Parathyroid adenoma (tissue), 2 donors: ENCODE measurements at regions not wholly inside any gene's neighbourhood (a gene's known extent, or its start where the extent isn't known, plus 50 kb on each side); places are given as distances from the start of the nearest gene placed in this dataset.

Experiments
- H2AFZ ChIP-seq: fragments of 300-600 bp; sonication (generic); one replicate; pipeline ENCODE4 v1.7.0; 2017; ENCODE audit warnings: antibody characterized with exemption, mild to moderate bottlenecking
- H3K27ac ChIP-seq: fragments of 300-600 bp; sonication (generic); one replicate; pipeline ENCODE4 v1.7.0; 2017
- H3K27me3 ChIP-seq: fragments of 300-600 bp; sonication (generic); one replicate; pipeline ENCODE4 v1.7.0; 2017; ENCODE audit warnings: low read length; ENCODE audit not compliant: control insufficient read depth, insufficient read depth
- H3K36me3 ChIP-seq: fragments of 300-600 bp; sonication (generic); one replicate; pipeline ENCODE4 v1.7.0; 2017; ENCODE audit warnings: low read length; ENCODE audit not compliant: control insufficient read depth, insufficient read depth
- H3K4me1 ChIP-seq: fragments of 300-600 bp; sonication (generic); one replicate; pipeline ENCODE4 v1.7.0; 2017; ENCODE audit warnings: control low read depth
- H3K4me2 ChIP-seq: fragments of 300-600 bp; sonication (generic); one replicate; pipeline ENCODE4 v1.7.0; 2017; ENCODE audit warnings: low read length
- H3K4me3 ChIP-seq: fragments of 300-600 bp; sonication (generic); one replicate; pipeline ENCODE4 v1.7.0; 2017; ENCODE audit warnings: low read depth, low read length
- H3K79me2 ChIP-seq: fragments of 300-600 bp; sonication (generic); one replicate; pipeline ENCODE4 v1.7.0; 2017; ENCODE audit warnings: control low read depth
- H3K9ac ChIP-seq: fragments of 300-600 bp; sonication (generic); one replicate; pipeline ENCODE4 v1.7.0; 2017; ENCODE audit warnings: mild to moderate bottlenecking
- H3K9me3 ChIP-seq: fragments of 300-600 bp; sonication (generic); one replicate; pipeline ENCODE4 v1.7.0; 2017; ENCODE audit warnings: low read length; ENCODE audit not compliant: control insufficient read depth
- TF ChIP-seq, protein P1 (sequence below): fragments of 300-600 bp; sonication (generic); IDR thresholded peaks from one replicate; pipeline ENCODE4 v1.7.0; 2017; ENCODE audit warnings: antibody characterized with exemption, mild to moderate bottlenecking
- donor health status: primary hyperparathyroidism.

DNA sequence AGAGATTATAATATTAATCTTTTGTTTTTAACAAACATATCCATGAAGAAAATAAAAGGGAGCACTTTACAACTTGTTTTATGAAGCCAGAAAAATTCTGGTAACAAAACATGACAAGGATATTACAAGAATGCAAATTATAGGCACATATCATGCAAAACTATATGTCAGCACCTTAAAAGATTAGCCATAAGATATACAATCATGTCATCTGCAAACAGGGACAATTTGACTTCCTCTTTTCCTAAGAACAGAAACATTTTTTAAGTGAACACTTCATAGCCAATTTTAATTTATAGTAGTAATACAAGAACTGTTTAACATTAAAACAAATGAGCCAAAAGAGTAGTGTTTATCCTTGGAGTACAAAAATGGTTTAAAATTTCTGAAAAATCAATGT is 916.5 kb upstream of the CNTN5 start:
- Histone ChIP-seq H2AFZ (no peak overlapping the region), H3K27me3 (no peaks in the 10 kb centered on the region), H3K4me1 (no peaks in the 10 kb centered on the region)

DNA sequence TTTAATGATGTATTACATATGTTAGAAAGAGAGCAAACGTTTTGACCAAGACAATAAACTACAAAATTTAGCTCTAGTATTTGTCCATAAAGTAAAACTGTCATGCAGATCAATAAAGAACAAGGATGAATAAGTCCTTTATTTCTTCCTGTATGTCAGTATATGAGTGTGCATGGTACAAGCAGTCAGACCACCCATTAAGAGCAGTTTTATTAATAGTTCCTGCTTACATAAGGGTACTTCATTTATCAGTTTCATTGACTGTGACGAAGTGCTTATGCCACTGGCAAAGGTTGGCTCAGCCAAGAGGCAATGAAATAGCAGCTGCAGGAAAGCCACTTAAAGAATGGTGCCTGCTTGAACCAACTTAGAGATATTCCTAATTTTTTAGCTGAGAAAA is 913.0 kb upstream of the CNTN5 start:
- TF ChIP-seq, protein P1, sequence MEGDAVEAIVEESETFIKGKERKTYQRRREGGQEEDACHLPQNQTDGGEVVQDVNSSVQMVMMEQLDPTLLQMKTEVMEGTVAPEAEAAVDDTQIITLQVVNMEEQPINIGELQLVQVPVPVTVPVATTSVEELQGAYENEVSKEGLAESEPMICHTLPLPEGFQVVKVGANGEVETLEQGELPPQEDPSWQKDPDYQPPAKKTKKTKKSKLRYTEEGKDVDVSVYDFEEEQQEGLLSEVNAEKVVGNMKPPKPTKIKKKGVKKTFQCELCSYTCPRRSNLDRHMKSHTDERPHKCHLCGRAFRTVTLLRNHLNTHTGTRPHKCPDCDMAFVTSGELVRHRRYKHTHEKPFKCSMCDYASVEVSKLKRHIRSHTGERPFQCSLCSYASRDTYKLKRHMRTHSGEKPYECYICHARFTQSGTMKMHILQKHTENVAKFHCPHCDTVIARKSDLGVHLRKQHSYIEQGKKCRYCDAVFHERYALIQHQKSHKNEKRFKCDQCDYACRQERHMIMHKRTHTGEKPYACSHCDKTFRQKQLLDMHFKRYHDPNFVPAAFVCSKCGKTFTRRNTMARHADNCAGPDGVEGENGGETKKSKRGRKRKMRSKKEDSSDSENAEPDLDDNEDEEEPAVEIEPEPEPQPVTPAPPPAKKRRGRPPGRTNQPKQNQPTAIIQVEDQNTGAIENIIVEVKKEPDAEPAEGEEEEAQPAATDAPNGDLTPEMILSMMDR = no peak
- Histone ChIP-seq H3K4me1 (no peaks in the 10 kb centered on the region), H3K36me3 (no peaks in the 10 kb centered on the region), H2AFZ (no peak overlapping the region), H3K4me3 (no peak overlapping the region), H3K27ac (no peak overlapping the region), H3K9ac (no peak overlapping the region), H3K9me3 (no peaks in the 10 kb centered on the region), H3K27me3 (no peaks in the 10 kb centered on the region), H3K4me2 (no peak overlapping the region), H3K79me2 (no peaks in the 10 kb centered on the region)

More for the DNA sequence above, 916.5 kb upstream of the CNTN5 start:
- Histone ChIP-seq H3K36me3 (no peaks in the 10 kb centered on the region), H3K79me2 (no peaks in the 10 kb centered on the region), H3K9me3 (no peaks in the 10 kb centered on the region), H3K4me3 (no peak overlapping the region), H3K4me2 (no peak overlapping the region), H3K27ac (no peak overlapping the region), H3K9ac (no peak overlapping the region)
- TF ChIP-seq, protein P1 = no peak

DNA sequence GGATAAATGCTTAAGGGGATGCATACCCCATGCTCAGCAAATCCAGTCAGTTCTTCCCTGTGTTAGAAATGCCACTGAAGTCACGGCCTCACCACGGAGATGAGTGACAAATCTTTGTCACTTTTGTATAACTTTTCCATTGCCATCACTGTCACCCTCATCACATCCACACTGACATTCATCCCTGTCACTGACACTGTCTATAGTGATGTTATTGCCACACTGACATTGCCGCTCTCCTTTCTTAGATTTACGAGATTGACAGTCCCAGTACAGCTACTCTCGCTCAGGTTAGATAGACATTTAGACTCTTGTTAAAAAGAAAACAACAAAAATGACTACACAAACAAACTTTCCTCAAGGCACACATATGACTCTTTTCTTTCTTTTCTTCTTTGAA is 910.7 kb upstream of the CNTN5 start:
- TF ChIP-seq, protein P1 = no peak
- Histone ChIP-seq H3K9ac (no peak overlapping the region), H3K27ac (no peak overlapping the region)

DNA sequence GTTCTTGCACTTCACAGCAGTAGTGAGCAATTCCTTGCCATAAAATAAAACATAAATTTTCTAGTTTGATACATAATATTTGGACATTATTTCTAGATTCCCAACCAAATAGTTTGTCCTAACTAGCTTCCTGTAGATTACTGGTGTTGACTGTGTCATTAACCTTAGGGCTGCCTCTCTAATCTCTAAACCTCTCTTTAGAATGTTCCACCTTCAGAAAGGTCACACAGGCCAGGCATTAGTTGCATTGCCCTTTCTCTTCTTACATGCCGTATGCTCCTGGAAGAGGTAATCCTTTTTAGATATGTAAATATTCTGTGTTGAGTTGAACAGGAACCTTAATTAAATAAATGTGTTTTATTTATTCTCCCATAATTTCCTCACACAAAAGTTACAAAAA is 904.9 kb upstream of the CNTN5 start:
- no peaks in the 10 kb centered on the region for H3K79me2 ChIP-seq
- no peaks in the 10 kb centered on the region for H3K36me3 ChIP-seq
- no peaks in the 10 kb centered on the region for H3K27me3 ChIP-seq
- H3K4me1 ChIP-seq = no peaks in the 10 kb centered on the region
- H3K27ac ChIP-seq = no peak overlapping the region
- H3K9me3 ChIP-seq = no peaks in the 10 kb centered on the region
- H3K9ac ChIP-seq = no peak overlapping the region
- no peak overlapping the region for H3K4me2 ChIP-seq
- H2AFZ ChIP-seq = no peak overlapping the region
- TF ChIP-seq, protein P1 = no peak
- H3K4me3 ChIP-seq = no peak overlapping the region

More for the DNA sequence above, 910.7 kb upstream of the CNTN5 start:
- H3K4me2 ChIP-seq = no peak overlapping the region
- H3K4me1 ChIP-seq = no peaks in the 10 kb centered on the region
- no peaks in the 10 kb centered on the region for H3K27me3 ChIP-seq
- H3K4me3 ChIP-seq = no peak overlapping the region
- no peaks in the 10 kb centered on the region for H3K79me2 ChIP-seq
- H3K36me3 ChIP-seq = no peaks in the 10 kb centered on the region
- H3K9me3 ChIP-seq = no peaks in the 10 kb centered on the region
- no peak overlapping the region for H2AFZ ChIP-seq

DNA sequence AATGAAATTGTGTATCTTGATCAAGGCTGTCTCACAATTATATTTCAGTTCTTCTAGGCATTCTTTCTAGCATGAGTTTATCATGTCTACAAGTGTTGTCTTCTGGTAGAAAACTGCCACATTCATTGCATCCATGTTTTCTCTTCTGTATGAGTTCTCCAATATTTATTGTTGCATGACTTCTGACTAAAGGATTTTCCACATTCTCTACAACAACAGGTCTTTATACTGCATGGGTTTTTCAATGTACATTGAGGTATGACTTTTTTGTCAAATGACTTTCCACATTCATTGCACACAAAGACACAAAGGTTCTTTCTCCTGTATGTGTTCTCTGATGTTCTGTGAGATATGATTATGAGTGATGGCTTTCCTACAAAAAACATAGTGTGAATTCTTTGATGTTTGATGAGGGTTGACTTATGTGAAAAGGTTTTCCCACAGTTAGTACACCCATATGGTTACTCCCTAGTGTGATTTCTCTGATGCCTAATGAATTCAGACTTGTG is 890.6 kb upstream of the CNTN5 start:
- Histone ChIP-seq H3K36me3 (no peaks in the 10 kb centered on the region), H3K4me2 (no peak overlapping the region), H3K4me1 (no peaks in the 10 kb centered on the region), H3K27me3 (no peaks in the 10 kb centered on the region), H2AFZ (no peak overlapping the region), H3K79me2 (no peaks in the 10 kb centered on the region), H3K9me3 (no peaks in the 10 kb centered on the region), H3K27ac (no peak overlapping the region), H3K9ac (no peak overlapping the region), H3K4me3 (no peak overlapping the region)
- TF ChIP-seq, protein P1 = no peak
